Keratinocyte (primary cell): ENCODE measurements at regions not wholly inside any gene's neighbourhood (a gene's known extent, or its start where the extent isn't known, plus 50 kb on each side); places are given as distances from the start of the nearest gene placed in this dataset.

ENCODE experiments used
- DNase-seq: peaks from one replicate; pipeline ENCODE4 v3.0.0-alpha.2; 2011; ENCODE audit warnings: low read depth, missing footprints, low spot score
- FAIRE-seq: peaks from 2 replicates; lab custom pipeline; 2011; peaks lifted over from hg19 to GRCh38; lab: Jason Lieb, UNC
- H2AFZ ChIP-seq: 2 replicates; pipeline ENCODE4 v1.6.0; 2012; ENCODE audit warnings: low read length, control low read depth, inconsistent platforms; ENCODE audit not compliant: control insufficient read depth
- H3K27ac ChIP-seq: 2 replicates; pipeline ENCODE4 v1.5.1; 2011; ENCODE audit warnings: low read length; ENCODE audit not compliant: control insufficient read depth, insufficient read depth
- H3K27me3 ChIP-seq: 3 replicates; pipeline ENCODE4 v1.6.0; 2011; ENCODE audit warnings: low read length; ENCODE audit not compliant: control insufficient read depth, insufficient read depth; ENCODE audit errors: extremely low read depth
- H3K36me3 ChIP-seq, 2 experiments: 2 replicates in 1 of 2; 3 replicates in 1 of 2; pipeline ENCODE4 v1.5.1; 2011; ENCODE audit warnings: low read length in 2 of 2, mild to moderate bottlenecking in 1 of 2; ENCODE audit not compliant: control insufficient read depth in 2 of 2, insufficient read depth in 2 of 2; ENCODE audit errors: extremely low read depth in 1 of 2
- H3K4me1 ChIP-seq: 3 replicates; pipeline ENCODE4 v1.5.1; 2011; ENCODE audit warnings: low read length; ENCODE audit not compliant: control insufficient read depth, insufficient read depth; ENCODE audit errors: extremely low read depth
- H3K4me2 ChIP-seq: 3 replicates; pipeline ENCODE4 v1.6.0; 2011; ENCODE audit warnings: low read depth, low read length; ENCODE audit not compliant: control insufficient read depth, insufficient read depth; ENCODE audit errors: extremely low read depth
- H3K4me3 ChIP-seq, 3 experiments: fragments of 200-600 bp in 1 of 3; sonication (generic) in 1 of 3; 2 replicates in 2 of 3; 3 replicates in 1 of 3; pipeline ENCODE4 v1.5.1; 2011 to 2016; ENCODE audit warnings: low read length in 3 of 3, mild to moderate bottlenecking in 3 of 3, control low read depth in 2 of 3, inconsistent platforms in 1 of 3, low read depth in 1 of 3, mixed read lengths in 1 of 3, mixed run types in 1 of 3, moderate library complexity in 1 of 3; ENCODE audit not compliant: control insufficient read depth in 2 of 3, insufficient read depth in 2 of 3; ENCODE audit errors: extremely low read depth in 1 of 3
- H3K79me2 ChIP-seq: 2 replicates; pipeline ENCODE4 v1.6.0; 2012; ENCODE audit warnings: low read length; ENCODE audit not compliant: control insufficient read depth, insufficient read depth
- H3K9ac ChIP-seq: 3 replicates; pipeline ENCODE4 v1.6.0; 2011; ENCODE audit warnings: low read length; ENCODE audit not compliant: control insufficient read depth, insufficient read depth; ENCODE audit errors: extremely low read depth
- H3K9me1 ChIP-seq: 3 replicates; pipeline ENCODE4 v1.6.0; 2011; ENCODE audit warnings: low read length; ENCODE audit not compliant: control insufficient read depth, insufficient read depth; ENCODE audit errors: extremely low read depth
- H3K9me3 ChIP-seq: 2 replicates; pipeline ENCODE4 v1.5.1; 2012; ENCODE audit warnings: low read depth, low read length; ENCODE audit not compliant: control insufficient read depth
- H4K20me1 ChIP-seq: 3 replicates; pipeline ENCODE4 v1.6.0; 2011; ENCODE audit warnings: low read length; ENCODE audit not compliant: control insufficient read depth, insufficient read depth; ENCODE audit errors: extremely low read depth
- EZH2 ChIP-seq: IDR thresholded peaks from one replicate; pipeline ENCODE4 v1.6.1; 2012; ENCODE audit warnings: inconsistent platforms, mild to moderate bottlenecking, low read length, moderate library complexity
- dilution Hi-C: fragments of 300-500 bp; cut with MboI; formaldehyde crosslinking; loops from one replicate; pipeline ENCODE4 v1.7.0; 2020; ENCODE audit warnings: low sequenced_read_pairs; ENCODE audit not compliant: extremely low pct_ligation_motif_present
- TF ChIP-seq, protein P1 (sequence below), 3 experiments: IDR thresholded peaks in 1 of 3; conservative IDR thresholded peaks in 1 of 3; optimal IDR thresholded peaks in 1 of 3; 2 replicates in 2 of 3; 3 replicates in 1 of 3; pipeline versions ENCODE3 to v1.5.1; 2011; ENCODE audit warnings: low read length in 3 of 3, mild to moderate bottlenecking in 3 of 3, moderate library complexity in 2 of 3, control low read depth in 1 of 3, inconsistent platforms in 1 of 3; ENCODE audit not compliant: insufficient read depth in 2 of 3; ENCODE audit errors: extremely low read depth in 1 of 3

DNA sequence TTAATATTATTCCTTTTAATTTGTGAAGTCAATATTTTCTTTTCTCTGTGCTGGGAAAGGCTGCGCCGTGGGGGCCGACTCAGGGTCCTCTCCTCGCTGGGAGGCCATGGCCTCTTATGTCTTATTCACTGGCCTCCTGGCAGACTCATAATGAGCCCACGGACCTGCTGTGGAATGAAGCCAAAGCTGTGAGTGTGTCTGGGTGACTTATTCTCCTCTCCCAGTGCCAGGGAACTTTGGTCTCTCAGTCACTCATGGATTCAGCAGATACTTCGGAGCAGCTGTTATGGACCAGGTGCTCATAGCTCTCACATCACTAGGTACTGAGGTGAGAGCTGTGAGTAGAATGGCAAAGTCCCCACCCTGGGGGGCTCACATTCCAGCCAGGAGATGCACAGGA lies 297.6 kb downstream of the CDH26 start:
- Histone ChIP-seq H3K36me3 (no peaks in the 10 kb centered on the region), H3K4me2 (no peak overlapping the region), H3K9me1 (no peaks in the 10 kb centered on the region), H3K9ac (no peak overlapping the region), H2AFZ (no peak overlapping the region), H3K9me3 (no peaks in the 10 kb centered on the region), H3K27ac (no peak overlapping the region), H3K27me3 (peaks cover 18% of the 10 kb centered on the region), H3K4me1 (peaks cover 9% of the 10 kb centered on the region), H3K4me3 (no peak overlapping the region), H4K20me1 (no peaks in the 10 kb centered on the region), H3K79me2 (no peaks in the 10 kb centered on the region)
- TF ChIP-seq, protein P1, sequence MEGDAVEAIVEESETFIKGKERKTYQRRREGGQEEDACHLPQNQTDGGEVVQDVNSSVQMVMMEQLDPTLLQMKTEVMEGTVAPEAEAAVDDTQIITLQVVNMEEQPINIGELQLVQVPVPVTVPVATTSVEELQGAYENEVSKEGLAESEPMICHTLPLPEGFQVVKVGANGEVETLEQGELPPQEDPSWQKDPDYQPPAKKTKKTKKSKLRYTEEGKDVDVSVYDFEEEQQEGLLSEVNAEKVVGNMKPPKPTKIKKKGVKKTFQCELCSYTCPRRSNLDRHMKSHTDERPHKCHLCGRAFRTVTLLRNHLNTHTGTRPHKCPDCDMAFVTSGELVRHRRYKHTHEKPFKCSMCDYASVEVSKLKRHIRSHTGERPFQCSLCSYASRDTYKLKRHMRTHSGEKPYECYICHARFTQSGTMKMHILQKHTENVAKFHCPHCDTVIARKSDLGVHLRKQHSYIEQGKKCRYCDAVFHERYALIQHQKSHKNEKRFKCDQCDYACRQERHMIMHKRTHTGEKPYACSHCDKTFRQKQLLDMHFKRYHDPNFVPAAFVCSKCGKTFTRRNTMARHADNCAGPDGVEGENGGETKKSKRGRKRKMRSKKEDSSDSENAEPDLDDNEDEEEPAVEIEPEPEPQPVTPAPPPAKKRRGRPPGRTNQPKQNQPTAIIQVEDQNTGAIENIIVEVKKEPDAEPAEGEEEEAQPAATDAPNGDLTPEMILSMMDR (optimal IDR thresholded peaks at IDR 0.05 in 1 of 3, IDR thresholded peaks at IDR 0.05 in 1 of 3, conservative IDR thresholded peaks at IDR 0.05 in 1 of 3; ENCODE audit: extremely low read depth in 1 of 3, insufficient read depth in 2 of 3, low read length in 3 of 3), result no peak
- no peak for TF ChIP-seq EZH2
- no peak for FAIRE-seq
- DNase-seq, result no peak
- dilution Hi-C loops, result no loop called here

DNA sequence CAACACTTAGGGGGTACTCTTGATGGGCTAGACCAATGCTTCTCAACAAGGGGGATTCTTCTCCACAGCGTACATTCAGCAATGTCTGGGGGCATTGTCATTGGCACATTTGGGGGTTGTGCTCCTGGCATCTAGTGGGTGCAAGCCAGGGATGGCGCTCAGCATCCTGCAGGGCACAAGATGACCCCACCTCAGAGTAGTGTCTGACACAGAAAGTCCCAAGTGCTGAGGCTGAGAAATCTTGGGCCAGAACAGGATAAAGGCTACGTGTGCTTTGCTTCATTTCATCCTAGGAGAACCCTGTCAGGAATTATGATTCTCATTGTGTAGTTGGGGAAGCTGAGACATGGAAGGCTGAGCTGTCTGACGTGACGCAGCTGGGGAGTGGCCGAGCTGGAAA lies 298.6 kb downstream of the CDH26 start:
- Histone ChIP-seq H3K9me3 (no peaks in the 10 kb centered on the region), H3K4me3 (no peak overlapping the region), H3K4me1 (peaks cover 8% of the 10 kb centered on the region), H2AFZ (no peak overlapping the region), H4K20me1 (no peaks in the 10 kb centered on the region), H3K9me1 (no peaks in the 10 kb centered on the region), H3K27ac (no peak overlapping the region), H3K27me3 (peaks cover 18% of the 10 kb centered on the region), H3K79me2 (no peaks in the 10 kb centered on the region), H3K36me3 (no peaks in the 10 kb centered on the region), H3K4me2 (no peak overlapping the region), H3K9ac (no peak overlapping the region)
- TF ChIP-seq, protein P1 (optimal IDR thresholded peaks at IDR 0.05 in 1 of 3, IDR thresholded peaks at IDR 0.05 in 1 of 3, conservative IDR thresholded peaks at IDR 0.05 in 1 of 3; ENCODE audit: extremely low read depth in 1 of 3, insufficient read depth in 2 of 3, low read length in 3 of 3), result no peak
- TF ChIP-seq EZH2, result no peak
- dilution Hi-C loops, result no loop called here
- DNase-seq, result no peak
- no peak for FAIRE-seq
